GM21367 (cell line): ENCODE measurements at regions not wholly inside any gene's neighbourhood (a gene's known extent, or its start where the extent isn't known, plus 50 kb on each side); places are given as distances from the start of the nearest gene placed in this dataset.
"Not testable (repeated sequence)": the region's sequence is repeated elsewhere in the genome, so short reads cannot be mapped to it uniquely, and the experiment has no call there.

Experiments used
- ATAC-seq: cut with Tn5 transposase; IDR thresholded peaks from one replicate; pipeline ENCODE4 v1.9.1; 2021; ENCODE audit not compliant: unreplicated experiment

DNA sequence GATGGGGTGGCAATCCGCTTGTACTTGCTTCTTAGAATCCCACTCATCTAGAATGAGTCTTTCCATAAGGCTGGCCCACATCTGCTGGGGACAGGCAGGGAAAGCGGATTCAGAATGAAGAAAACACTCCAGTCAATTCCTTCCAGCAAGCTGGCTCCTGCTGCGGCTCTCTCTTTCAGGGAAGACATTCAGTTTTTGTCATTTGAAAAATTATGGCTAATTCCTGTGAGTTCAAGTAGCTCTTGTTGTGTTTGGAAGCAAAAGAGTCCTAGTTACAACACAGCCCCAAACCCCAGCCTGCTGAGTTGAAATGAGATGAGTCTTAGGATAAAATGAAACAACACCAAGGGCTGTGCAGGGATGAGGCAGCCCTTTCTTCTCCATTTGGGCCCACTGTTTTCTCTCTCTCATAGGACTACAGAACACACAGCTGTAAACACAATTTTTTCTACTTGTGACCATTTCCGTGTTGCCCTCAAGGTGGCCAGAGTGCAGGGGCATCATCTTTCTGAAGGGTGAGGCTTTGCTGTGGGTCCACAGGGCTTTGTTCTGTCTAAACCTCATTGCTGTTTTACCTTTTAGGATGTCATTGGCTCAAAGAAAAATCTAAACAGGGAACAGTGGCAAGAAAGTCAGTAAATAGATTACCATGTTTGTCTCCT is 90.8 kb upstream of the EEPD1 start:
- ATAC-seq = no peak

DNA sequence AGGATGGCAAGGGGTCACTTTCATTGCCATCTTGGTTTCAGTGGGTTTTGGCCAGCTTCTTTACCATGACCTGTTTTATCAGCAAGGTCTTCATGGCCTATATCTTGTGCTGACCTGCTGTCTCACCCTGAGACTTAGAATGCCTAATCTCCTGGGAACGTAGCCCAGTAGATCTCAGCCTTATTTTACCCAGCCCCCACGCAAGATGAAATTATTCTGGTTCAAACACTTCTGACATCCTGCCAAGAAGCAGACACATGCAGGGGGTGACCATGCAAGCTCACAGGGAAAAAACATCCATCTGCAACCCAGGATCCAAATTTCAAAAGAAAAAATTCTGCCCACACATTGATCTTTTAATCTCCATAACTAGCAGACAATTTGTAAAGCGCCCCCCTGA is 88.4 kb upstream of the EEPD1 start:
- no peak for ATAC-seq

DNA sequence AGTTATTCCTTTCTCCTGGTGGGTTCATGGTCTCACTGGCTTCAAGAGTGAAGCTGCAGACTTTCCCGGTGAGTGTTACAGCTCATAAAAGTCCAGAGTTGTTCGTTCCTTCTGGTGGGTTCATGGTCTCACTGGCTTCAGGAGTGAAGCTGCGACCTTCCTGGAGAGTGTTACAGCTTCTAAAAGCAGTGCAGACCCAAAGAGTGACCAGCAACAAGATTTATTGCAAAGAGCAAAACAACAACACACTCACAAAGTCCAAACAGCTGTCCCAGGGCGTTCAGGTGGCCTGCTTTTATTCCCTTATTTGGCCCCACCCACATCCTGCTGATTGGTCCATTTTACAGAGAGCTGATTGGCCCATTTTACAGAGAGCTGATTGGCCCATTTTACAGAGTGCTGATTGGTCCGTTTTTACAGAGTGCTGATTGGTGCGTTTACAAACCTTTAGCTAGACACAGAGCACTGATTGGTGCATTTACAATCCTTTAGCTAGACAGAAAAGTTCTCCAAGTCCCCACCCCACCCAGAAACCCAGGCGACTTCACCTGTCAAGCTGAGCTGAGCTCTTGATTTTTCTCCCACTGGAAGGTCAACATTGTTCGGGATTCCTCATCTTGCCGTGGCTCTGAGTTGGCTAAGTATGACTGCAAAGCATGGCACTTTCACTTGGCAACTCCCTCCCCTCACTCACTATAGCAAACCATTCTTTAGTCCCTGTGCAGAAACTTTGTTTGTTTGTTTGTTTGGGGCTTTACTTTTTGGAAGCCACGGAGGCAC is 87.3 kb upstream of the EEPD1 start:
- not testable (repeated sequence) for ATAC-seq

DNA sequence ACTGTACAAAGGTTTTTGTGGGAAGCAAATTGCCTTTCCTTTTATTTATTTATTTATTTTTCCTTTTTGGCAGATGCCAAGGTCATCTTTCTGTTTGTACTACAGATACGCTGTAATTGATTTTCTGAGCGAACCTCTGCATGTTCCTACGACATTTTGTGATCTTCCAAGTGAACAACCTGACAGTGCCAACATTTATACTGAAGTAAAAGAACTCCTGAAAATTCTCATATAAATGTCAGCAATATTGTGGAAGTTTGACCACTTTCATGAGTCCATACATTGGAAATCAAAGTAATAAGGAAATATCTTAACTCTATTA is 86.8 kb upstream of the EEPD1 start:
- no peak for ATAC-seq

DNA sequence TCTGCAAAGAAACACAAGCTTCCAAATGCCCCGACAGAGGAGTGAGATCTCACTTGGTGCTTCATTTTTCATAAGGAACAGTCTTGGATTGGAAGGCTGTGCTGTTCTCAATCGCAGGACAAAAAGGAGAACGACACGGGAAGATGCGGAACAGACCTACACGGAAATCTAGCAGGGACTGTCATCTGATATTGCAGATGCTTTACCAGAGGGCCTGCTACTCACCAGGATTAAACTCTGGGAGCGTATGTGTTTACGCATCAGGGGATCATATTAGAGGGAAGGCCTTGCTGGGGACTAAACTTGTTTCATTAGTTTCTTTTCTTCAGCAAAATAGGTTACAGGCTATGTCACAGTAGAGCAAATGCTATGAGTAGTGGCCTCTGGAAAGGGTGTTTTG is 82.8 kb upstream of the EEPD1 start:
- ATAC-seq = no peak

DNA sequence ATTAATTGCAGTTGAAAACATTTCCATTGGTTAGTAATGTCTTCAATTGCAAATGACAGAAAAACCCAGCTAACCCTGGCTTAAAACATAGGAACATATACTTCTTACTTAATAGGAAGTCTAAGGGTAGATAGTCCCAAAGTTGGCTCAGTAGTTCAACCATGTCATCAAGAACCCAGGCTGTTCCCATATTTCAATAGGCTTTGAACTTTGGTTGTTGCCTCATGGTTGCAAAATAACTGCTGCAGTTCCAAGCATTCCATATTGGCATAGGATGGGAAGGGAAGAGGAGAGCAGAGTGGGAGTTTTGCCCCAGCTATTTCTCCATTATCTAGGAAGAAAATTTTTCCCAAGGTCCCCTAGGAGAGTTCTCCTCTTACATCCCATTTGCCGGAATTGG is 81.4 kb upstream of the EEPD1 start:
- ATAC-seq = no peak

DNA sequence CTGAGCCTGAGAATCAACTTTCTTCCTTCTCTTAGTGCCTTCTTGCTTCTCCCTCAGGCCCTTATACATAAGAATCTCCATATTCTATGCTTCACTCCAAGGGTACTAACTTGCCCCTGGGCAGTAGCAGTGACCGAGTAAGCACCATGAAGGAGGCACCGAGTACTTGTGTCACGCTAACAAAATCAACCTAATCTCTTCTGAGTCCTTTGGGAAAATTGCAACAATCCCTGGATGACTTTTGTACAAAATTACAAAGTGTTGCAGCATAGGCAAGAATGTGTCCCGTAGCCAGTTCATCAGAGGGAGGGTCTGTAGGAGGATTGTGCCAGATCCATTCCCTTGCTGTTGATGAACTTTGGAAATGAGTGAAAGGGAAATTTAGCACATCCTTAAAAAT is 80.4 kb upstream of the EEPD1 start:
- no peak for ATAC-seq

DNA sequence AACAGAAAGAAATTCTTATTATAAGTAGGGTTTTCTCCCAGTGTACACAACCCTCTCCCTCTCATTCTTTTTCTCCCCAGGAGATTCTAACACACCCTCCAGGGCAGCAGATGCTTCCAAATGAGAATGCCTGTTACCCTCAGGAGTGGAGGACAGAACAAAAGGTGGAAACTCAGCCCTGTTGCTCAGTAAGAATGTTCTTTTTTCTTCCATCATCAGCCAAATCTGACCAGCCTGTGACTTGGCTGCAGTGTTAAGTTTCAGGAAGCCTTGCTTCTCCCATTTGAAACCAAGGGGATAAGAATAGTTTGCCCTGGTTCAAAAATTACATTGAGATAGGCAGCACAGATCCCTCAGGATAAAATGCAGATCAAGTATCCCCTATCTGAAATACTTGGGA is 77.5 kb upstream of the EEPD1 start:
- ATAC-seq = no peak

DNA sequence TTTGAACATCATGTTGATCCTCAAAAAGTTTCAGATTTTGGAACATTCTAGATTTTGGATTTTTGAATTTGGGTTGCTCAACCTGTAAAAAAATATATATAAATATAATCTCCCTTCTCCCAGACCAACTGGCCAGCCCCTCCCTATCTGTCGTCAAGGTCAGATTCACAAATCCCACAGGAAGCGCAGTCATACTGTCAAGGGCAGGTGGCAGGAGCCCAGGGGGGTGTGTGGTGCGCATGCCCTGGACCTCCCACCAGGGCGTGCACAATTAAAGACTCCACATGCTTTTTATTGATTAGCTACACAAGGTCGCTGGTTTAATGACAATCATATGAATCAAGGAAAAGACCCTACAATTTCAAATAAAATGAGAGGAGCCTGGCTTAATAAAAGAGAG is 77.0 kb upstream of the EEPD1 start:
- no peak for ATAC-seq

DNA sequence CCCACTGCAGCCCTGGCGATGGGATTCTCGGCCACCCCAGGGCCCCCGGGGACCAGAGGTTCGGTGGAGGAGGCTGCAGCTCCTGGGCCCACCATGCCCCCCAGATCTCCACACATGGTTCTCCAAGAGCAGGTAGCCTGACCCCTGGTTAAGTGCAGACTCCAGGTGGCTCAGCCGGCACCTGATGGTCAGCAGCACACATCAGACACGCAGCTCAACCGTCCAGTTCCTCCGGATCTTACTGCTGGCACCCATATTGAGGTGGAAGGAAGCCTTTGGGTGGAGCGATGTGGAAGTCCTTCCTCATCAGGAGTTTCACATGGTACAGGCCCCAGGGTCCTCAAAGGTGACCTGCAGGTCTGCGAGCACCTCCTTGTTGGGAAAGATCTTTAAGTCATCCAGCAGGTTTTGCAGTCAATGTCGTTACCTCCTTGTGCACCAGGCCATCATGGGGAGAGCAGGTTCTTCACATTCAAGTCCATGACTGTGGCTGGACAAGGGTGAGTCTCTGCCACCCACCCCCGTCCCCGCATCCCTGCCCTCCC is 74.2 kb upstream of the EEPD1 start:
- no peak for ATAC-seq

DNA sequence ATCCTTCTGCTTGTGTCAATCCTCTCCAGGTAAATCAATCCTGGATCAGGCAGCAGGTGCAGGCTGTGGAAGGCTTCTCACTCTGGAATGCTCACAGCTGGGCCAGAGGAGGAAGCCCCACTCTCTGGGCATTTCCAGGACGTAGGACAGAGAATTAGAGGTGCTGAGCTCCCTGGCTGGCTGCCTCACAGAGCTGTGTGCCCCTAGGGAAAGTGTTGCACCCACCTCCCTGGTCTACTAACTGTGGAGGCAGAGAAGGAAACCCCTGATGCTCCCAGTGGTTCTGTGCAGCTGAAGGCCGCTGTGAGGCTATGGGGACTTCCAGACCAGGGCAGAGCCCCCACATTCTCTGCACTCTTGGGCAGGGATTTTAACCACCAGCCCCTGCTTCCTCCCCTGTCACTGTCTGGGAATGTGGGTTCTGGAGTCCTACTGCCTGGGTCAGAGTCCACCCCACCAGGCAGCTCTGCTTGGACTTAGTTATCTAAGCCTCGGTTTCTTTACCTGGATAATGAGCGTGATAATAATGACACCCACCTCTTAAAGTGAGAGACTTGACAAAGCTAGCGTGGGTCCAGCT is 73.5 kb upstream of the EEPD1 start:
- ATAC-seq = no peak

DNA sequence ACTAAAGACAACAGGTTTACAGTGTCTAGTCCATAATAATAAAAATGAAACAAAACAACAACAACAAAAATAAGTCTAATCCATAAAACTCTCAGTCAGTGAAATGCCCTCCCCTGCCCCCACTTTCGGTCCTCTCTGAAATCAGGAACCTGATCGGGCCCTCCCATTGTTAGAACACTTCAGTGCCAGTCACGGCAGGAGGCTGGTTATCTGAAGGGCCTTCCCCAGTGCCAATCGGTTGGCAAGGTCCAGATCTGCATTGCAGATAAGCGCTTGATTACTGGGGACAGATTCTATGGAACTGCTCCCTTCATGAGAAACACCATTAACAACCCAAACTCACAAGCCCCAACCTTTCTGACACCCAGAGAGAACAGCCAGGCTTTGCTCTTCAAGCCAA is 72.2 kb upstream of the EEPD1 start:
- ATAC-seq = no peak

DNA sequence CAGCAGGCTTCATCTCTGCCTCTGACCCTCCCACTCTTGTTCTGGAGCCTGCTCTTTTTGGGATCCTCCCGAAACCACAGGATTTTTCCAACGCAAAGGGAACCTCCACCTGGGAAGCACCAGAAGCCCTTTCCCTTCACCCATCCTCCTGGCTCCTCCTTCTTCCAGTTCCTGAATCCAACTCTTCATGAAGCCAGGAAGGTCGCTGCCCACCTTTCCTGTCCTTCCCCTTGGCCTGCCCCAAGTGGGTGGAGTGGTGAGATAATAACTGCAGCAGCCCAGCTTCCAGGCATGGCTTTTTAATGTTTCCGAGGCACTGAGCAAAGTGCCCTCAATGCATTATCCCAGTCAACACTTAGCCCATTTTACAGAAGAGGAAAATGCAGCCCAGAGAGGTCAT is 70.8 kb upstream of the EEPD1 start:
- ATAC-seq = no peak

DNA sequence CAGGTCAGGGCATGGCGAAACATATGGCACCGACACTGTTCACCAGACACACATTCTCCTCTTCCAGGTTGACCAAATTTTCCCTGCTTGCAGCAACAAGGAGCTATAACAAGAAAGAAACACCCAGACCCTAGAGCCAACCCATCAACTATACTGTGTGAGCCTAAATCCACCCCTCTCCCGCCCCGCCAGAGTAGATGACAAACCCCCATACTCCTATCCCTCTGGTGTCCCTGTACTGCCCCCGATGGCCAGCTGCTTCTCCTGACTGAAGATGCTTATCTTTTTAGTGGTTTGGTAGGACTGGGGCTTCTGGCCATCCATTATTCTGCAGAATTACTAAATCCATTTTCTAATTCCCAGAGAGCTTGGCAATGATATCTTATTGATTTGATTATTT is 70.1 kb upstream of the EEPD1 start:
- no peak for ATAC-seq

DNA sequence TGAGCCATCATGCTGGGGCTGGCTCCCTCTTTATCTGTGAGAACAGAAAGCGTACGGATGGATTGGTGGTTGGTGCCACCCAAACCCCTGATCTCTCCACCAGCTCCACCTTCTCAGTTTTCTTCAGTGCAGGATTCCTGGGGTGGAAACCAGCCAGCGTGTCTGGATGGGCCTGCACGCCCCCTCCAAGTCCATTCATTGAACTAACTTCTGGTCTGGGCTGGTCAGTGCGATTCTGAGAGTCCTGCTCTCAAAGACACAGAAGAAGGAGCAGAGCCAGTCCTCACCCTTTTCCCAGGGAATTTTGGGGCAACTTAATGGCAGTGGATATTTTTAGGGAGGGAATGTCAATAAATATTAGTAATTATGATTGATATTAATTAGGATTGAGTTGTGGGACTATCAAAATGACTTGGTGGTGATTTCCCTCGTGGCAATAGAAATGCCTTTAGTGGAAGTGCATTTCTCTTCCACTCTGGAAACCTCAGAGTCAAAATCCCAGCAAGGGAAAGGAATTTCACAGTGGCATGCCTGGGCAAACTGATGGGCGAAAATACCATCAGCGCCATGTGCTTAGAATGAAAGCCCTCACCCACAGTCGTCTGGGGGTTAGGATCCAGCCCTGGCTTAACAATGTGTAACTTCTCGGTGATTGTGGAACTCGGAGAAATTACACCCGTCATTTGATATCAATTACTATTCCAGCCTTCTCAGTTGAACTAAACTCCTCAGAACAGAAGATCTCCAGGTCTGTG is 69.3 kb upstream of the EEPD1 start:
- ATAC-seq = no peak

DNA sequence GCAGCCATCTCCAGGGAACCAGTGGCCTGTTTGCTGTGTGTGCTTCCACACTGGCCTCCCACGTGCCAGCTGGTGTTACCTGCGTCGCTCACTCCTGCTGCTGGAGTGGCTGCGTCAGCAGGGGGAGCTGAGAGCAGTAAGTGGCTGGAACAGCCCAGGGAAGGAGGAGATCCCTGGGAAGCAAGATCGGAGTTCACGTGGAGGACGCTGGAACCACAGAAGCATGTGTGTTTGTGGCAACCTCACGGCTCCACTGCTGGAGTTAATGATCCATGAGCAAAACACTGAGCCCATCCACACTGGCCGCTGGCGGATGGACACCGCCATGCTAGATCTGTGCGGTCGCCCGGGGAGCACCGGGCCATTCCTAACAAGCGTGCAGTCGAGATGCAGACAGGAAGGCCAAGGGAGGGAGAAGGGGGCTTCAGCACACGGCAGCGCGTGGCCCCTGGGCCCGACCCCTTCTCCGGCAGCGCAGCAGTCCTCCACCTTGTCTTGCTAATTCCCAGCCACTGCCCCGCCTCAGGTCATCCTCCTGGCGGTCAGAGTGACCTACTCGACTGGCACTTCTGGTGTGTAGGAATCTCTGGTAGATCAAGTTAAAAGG is 68.5 kb upstream of the EEPD1 start:
- ATAC-seq = no peak

DNA sequence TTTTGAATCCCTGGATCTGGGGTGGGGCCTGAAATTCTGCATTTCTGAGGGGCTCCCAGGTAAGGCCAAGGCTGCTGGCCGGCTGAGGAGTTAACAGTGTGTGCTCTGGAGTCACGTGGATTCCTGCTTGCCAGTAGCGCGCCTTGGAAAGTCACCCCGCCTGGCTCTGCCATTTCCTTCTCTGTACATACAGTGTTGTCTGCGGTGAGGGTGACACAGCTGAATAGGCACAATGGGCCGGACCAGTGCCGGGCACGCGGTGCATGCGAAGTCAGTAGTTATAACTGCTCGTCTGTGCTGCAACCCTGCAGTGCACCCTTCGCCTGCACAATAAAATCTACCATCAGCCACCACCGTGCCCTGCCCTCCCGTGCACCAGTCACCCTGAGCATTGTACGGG is 68.0 kb upstream of the EEPD1 start:
- no peak for ATAC-seq

DNA sequence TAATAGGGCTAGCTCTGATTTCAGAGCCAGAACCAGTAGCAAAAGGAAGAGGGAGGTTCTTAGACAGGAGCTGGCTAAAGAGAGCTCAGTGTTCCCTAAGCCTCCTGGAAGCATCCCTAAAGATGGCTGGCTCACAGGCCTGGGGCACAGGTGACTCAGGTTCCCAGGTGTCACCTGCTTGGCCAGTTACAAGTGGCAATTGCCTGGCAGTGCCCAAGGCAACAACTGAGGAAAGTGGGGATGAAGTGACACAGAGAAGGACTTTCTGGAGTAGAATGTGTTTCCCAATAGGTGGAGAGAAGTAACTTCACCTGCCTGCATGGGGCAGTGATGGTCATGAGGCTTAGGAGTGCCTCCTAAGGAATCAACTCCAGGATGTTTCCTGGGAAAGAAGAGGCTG is 66.5 kb upstream of the EEPD1 start:
- ATAC-seq = no peak

DNA sequence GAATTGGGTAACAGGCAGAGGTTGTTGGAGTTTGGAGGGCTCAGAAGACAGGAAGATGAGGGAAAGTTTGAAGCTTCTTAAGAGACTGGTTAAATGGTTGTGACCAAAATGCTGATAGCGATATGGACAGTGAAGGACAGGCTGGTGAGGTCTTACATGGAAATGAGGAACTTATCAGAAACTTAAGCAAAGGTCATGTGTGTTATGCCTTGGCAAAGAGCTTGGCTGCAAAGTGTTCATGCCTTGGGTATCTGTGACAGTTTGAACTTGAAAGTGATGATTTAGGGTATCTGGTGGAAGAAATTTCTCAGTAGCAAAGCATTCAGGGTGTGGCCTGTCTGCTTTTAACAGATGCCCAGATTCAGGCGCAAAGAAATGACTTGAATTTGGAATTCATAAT is 64.5 kb upstream of the EEPD1 start:
- no peak for ATAC-seq

DNA sequence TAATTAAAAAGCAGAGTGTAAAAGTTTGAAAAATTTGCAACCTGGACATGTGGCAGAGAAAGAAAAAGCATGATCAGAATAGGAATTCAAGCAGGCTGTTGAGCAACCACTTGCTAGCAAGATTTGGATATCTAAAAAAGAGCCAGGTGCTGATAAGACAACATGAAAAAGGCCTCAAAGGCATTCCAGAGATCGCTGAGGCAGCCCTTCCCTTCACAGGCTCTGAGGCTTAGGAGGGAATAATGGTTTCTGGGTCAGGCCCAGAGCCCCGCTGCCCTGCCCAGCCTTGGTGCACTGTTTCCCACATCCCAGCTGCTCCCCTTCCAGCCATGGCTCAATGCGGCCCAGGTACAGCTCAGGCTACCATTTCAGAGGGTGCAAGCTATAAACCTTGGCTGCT is 64.1 kb upstream of the EEPD1 start:
- no peak for ATAC-seq
